ENCODE measurements at regions not wholly inside any gene's neighbourhood (a gene's known extent, or its start where the extent isn't known, plus 50 kb on each side); places are given as distances from the start of the nearest gene placed in this dataset.
"Not testable (repeated sequence)": the region's sequence is repeated elsewhere in the genome, so short reads cannot be mapped to it uniquely, and the experiment has no call there.

DNA sequence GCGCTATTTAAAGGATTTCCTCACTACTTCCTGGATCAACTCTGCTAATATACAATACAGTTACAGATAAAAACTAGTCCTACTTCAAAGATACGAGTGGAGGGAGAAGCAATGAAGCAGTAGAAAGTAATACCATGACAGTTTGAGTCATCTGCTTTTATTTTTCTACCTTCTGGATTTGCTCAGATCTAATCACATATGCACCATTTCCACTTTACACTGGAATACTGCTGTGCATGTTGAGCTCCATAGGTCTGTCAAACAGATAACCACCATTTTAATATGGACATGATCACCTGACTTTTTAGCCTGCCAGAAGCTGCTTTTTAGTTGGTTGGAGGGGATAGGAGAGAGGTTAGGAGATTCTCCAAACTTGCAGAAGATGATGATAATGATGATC is 92.5 kb downstream of the MMUT start:
- DNase-seq = no peak

DNA sequence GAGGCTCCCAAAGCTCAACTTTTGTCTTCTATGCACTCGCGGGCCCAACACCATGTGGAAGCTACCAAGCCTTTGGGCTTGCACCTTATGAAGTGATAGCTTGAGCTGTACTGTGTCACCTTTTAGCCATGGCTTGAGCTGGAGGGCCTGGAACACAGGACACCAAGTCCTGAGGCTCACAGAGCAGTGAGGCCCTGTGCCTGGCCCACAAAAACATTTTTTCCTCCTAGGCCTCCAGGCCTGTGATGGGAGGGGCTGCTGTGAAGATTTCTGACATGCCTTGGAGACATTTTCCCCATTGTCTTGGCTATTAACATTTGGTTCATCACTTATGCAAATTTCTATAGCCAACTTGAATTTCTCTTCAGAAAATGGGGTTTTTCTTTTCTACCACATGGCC is 96.5 kb downstream of the MMUT start:
- DNase-seq = no peak

DNA sequence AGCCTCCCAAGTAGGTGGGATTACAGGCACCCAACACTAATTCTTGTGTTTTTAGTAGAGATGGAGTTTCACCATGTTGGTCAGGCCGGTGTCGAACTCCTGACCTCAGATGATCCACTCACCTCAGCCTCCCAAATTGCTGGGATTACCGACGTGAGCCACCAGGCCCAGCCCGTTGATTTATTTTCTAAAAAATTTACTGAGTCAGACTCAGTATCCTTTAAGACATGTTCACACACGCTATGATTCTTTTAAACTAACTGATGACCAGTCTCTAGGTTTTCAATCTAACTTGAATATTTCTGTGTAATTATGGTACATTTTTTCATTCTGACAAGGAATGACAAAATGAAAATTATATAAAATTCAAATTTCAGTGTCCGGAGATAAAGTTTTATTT is 114.5 kb downstream of the MMUT start:
- no peak for DNase-seq

GRCh38 chr6:49342410-49342809 is 120.6 kb downstream of the MMUT start:
- DNase-seq = no peak

DNA sequence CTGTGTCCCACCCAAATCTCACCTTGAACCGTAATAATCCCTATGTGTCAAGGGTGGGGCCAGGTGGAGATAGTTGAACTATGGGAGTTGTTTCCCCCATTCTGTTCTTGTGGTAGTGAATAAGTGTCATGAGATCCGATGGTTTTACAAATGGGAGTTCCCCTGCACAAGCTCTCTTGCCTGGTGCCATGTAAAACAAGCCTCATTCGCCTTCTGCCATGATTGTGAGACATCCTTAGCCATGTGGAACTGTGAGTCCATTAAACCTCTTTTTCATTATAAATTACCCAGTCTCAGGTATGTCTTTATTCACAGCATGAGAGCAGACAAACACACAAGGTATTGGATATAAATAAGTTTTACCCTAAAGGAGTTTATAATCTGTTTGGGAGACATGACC is 121.2 kb downstream of the MMUT start:
- DNase-seq = no peak

DNA sequence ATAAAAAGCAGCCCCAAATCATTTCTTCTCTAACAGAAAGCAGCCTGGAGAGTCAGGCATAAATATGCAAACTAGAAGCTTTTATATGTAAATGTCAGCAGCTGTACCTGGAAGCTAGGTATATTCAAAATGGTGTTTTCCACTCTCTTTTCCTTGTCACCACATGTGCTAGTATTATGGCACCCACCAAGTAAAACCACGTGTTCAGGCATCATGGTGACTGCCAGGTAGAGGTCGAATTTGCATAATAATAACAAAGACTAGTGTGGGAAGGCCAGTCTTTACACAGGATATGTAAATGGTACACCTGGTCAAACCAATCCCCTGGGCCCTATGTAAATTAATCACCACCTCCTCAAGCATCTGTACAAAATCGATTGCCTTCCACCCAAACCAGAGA is 124.0 kb downstream of the MMUT start:
- DNase-seq = no peak

GRCh38 chr6:49336514-49337131 is 126.4 kb downstream of the MMUT start:
- no peak for DNase-seq

- DNase-seq = no peak
These were observed 129.5 kb downstream of the MMUT start for GRCh38 chr6:49333345-49334125.

GRCh38 chr6:49332781-49333180 is 130.3 kb downstream of the MMUT start:
- no peak for DNase-seq

DNA sequence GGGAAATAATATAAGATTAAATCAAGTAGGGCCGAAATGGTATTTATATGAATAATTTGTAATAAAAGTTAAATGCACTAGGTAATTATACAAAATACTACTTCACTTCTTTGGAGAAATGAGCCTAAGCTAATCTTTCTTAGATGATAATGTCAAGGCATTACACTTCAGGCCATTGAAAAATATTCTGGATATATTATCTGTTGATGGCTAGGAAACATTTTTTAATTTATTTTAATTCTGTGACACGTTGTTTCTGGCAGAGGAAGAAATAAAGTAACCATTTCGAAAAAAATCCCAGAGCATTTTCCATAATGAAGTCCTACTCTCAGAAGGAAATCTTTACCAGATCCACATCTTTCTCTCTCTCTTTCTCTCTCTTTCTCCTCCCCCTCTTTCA is 133.9 kb downstream of the MMUT start:
- DNase-seq = no peak

DNA sequence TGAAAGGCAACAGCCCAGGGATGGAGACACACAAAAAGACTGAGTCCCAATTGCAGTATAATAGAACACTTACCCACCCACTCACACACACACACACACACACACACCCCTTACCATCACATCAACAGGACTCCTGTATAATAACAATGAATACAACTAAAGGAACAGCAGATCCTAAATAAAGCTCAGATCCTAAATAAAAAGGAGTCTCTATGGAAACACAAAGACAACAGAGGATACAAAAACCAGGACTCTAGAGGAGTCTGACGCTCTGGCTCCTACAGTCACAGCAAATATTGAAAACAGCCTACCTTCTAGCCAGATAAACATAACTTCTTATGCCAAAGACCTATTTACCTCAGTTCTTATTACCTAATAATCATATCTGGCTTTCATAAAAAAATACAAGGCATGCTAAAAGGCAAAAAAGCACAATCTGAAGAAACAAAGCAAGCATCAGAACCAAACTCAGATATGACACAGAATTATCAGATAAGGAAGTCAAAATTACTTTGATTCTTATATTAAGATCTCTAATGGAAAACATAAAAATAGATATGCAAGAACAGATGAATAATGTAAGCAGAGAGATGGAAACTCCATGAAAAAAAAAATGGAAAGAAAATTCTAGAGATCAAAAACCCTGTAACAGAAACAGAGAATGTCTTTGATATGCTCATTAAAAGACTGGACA is 134.9 kb downstream of the MMUT start:
- peak; percentile 60 for DNase-seq

DNA sequence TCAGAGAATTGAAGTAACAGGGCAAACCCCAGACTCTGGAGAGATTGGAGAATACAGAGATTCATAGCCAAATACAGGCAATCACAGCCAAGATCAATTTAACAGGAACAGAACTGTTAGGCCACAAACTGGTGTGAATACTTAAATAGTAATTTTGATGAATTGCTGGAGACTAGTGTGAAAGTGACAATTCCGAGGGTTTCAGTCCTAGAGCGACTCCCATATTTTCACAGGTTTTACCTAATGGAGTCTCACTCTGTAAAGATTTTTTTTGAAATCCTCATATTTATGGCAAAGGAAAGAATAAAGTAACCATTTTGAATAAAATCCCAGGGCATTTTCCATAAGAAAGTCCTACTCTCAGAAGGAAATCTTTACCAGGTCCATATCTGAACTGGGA is 135.5 kb downstream of the MMUT start:
- DNase-seq = no peak

GRCh38 chr6:49327005-49327404 is 136.0 kb downstream of the MMUT start:
- no peak for DNase-seq

- DNase-seq = no peak
These were observed 136.7 kb downstream of the MMUT start for GRCh38 chr6:49326347-49326746.

- DNase-seq = no peak
These were observed 137.2 kb downstream of the MMUT start for GRCh38 chr6:49325891-49326290.

DNA sequence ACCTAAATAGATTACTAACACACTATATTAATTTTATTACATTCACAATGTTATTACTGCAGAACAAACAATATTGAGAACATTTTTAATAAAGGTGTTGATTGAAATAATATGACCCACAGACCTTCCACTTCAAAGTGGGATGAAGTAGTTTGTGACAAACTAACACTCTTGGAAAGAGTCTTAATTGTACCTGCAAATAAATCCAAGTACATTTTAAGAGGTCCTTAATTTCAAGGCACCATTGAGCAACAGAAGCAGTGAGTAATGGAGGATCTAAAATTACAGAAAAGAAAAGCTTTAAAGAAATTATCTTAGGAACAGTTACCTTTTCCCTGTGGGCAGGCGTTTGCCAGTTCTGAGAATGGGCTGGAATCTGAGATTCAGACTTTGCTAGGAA is 140.2 kb downstream of the MMUT start:
- DNase-seq = no peak

DNA sequence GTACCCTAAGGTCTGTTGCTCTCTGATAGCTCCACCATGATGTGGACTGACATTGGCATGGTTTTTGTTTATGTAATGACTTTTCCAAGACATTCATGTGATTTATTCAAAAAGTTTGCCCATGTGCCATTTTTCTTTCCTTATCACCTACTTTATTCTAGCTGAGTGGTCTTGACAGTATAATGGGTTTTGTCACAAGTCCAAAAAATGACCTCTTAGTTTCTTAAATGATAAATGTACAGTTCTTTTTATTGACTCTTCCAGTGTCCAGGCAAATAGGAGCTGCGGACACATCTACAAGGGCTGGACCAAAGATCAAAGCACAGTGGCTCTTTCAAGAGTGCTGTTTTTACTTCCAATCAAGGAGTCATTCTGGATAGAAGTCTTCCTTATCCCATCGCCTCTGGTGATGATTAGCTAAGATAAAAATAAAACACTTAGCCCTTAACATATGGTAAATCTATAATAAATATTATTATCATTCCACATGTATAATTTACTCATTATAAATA is 141.4 kb downstream of the MMUT start:
- DNase-seq = no peak

- DNase-seq = no peak
These were observed 158.0 kb downstream of the MMUT start for GRCh38 chr6:49305010-49305409.

DNA sequence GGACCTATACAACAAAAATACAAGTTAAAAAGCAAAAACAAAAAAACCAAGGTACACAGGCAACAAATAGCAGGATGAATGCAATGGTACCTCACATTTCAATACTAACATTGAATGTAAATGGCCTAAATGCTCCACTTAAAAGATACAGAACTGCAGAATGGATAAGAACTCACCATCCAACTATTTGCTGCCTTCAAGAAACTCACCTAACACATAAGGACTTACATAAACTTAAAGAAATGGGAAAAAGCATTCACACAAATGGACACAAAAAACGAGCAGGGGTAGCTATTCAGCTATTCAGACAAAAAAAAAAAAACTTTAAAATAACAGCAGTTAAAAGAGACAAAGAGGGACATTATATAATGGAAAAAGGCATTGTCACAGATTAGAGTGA is 158.7 kb downstream of the MMUT start:
- not testable (repeated sequence) for DNase-seq

- no peak for DNase-seq
These were observed 162.1 kb downstream of the MMUT start for GRCh38 chr6:49300911-49301310.

DNA sequence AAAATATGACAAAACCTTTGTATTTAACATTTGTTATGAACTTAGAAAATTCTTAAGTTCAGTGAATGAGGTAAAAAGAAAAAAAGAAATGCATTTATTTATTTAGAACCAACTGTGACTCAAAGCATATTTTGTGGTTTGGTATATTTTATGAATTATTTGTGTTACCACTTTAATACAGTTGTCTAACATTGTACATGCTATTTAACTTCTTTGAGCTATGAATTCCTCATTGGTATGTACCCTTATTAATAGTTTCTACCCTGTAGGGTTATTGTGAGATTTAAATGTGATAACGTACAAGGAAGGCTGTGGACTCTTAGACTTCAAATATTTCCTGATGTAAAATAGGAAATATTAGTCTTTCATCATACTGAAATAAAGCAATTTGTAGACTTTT is 162.6 kb downstream of the MMUT start:
- no peak for DNase-seq

GRCh38 chr6:49299279-49299678 is 163.8 kb downstream of the MMUT start:
- DNase-seq = no peak

GRCh38 chr6:49284180-49284579 is 178.9 kb downstream of the MMUT start:
- no peak for DNase-seq
